ENCODE measurements at regions not wholly inside any gene's neighbourhood (a gene's known extent, or its start where the extent isn't known, plus 50 kb on each side); places are given as distances from the start of the nearest gene placed in this dataset.

DNA sequence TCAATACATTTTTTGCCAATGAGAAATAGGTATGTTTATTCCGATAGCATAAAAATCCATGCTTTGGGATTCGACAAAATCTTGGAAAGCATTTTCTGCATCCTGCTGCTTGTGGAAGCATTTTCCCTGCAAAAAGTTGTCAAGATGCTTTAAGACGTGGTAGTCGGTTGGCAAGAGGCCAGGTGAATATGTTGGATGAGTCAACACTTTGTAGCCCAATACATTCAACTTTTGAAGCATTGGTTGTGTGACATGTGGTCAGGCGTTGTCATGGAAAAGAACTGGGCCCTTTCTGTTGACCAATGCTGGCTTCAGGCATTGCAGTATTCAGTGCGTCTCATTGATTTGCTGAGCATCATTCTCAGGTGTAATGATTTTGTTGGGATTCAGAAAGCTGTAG, 764.5 kb downstream of the TRIB2 start:
- Histone ChIP-seq H3K79me2 (ENCODE audit: control insufficient read depth, insufficient read depth, low read length) (no peaks in the 10 kb centered on the region), H3K9me1 (ENCODE audit: control insufficient read depth, extremely low read depth, insufficient read depth, low read length) (no peaks in the 10 kb centered on the region), H3K27ac (ENCODE audit: control insufficient read depth, insufficient read depth, low read length) (no peak overlapping the region), H3K4me1 (ENCODE audit: control insufficient read depth, extremely low read depth, insufficient read depth, low read length) (no peaks in the 10 kb centered on the region), H3K36me3 (ENCODE audit: control insufficient read depth in 2 of 2, extremely low read depth in 1 of 2, insufficient read depth in 2 of 2, low read length in 2 of 2) (no peaks in the 10 kb centered on the region), H3K4me2 (ENCODE audit: control insufficient read depth, extremely low read depth, insufficient read depth, low read depth, low read length) (no peak overlapping the region), H3K4me3 (ENCODE audit: control insufficient read depth in 2 of 3, extremely low read depth in 1 of 3, insufficient read depth in 2 of 3, low read depth in 1 of 3, low read length in 3 of 3) (no peak overlapping the region), H3K9ac (ENCODE audit: control insufficient read depth, extremely low read depth, insufficient read depth, low read length) (no peak overlapping the region), H4K20me1 (ENCODE audit: control insufficient read depth, extremely low read depth, insufficient read depth, low read length) (no peaks in the 10 kb centered on the region), H3K9me3 (ENCODE audit: control insufficient read depth, low read depth, low read length) (no peaks in the 10 kb centered on the region), H3K27me3 (ENCODE audit: control insufficient read depth, extremely low read depth, insufficient read depth, low read length) (no peaks in the 10 kb centered on the region), H2AFZ (ENCODE audit: control insufficient read depth, low read length) (no peak overlapping the region)
- FAIRE-seq (peak; percentile 95), DNase-seq (ENCODE audit: low read depth, low spot score) (no peak)
- TF ChIP-seq EZH2 (IDR thresholded peaks at IDR 0.05; ENCODE audit: low read length) (no peak), CTCF (optimal IDR thresholded peaks at IDR 0.05 in 1 of 3, IDR thresholded peaks at IDR 0.05 in 1 of 3, conservative IDR thresholded peaks at IDR 0.05 in 1 of 3; ENCODE audit: extremely low read depth in 1 of 3, insufficient read depth in 2 of 3, low read length in 3 of 3) (no peak)
- dilution Hi-C loops (cut with MboI; ENCODE audit: extremely low pct_ligation_motif_present, low sequenced_read_pairs) = no loop called here

DNA sequence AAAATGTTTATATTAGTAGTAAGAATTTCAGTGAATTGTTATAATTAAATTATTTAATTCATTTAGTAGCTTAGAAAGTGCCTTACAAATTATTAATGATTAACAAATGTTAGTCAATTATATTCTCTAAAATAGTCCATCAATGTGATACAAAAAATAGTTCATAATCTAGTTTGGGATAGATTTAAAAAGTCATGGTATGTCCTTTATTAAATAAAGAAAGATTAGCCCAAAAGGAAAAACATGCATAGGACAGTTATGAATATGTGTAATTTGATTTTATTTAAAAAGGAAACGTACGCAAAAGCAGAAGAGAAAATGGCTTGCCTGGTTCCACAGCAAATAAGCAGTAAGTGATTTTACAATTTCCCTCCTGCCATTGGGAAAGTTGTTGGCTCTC, 768.5 kb downstream of the TRIB2 start:
- Histone ChIP-seq H3K4me1 (ENCODE audit: control insufficient read depth, extremely low read depth, insufficient read depth, low read length) (no peaks in the 10 kb centered on the region), H2AFZ (ENCODE audit: control insufficient read depth, low read length) (no peak overlapping the region), H3K36me3 (ENCODE audit: control insufficient read depth in 2 of 2, extremely low read depth in 1 of 2, insufficient read depth in 2 of 2, low read length in 2 of 2) (no peaks in the 10 kb centered on the region), H3K9me3 (ENCODE audit: control insufficient read depth, low read depth, low read length) (no peaks in the 10 kb centered on the region), H3K9me1 (ENCODE audit: control insufficient read depth, extremely low read depth, insufficient read depth, low read length) (no peaks in the 10 kb centered on the region), H3K4me3 (ENCODE audit: control insufficient read depth in 2 of 3, extremely low read depth in 1 of 3, insufficient read depth in 2 of 3, low read depth in 1 of 3, low read length in 3 of 3) (no peak overlapping the region), H3K27me3 (ENCODE audit: control insufficient read depth, extremely low read depth, insufficient read depth, low read length) (no peaks in the 10 kb centered on the region), H3K9ac (ENCODE audit: control insufficient read depth, extremely low read depth, insufficient read depth, low read length) (no peak overlapping the region), H3K79me2 (ENCODE audit: control insufficient read depth, insufficient read depth, low read length) (no peaks in the 10 kb centered on the region), H3K4me2 (ENCODE audit: control insufficient read depth, extremely low read depth, insufficient read depth, low read depth, low read length) (no peak overlapping the region), H3K27ac (ENCODE audit: control insufficient read depth, insufficient read depth, low read length) (no peak overlapping the region), H4K20me1 (ENCODE audit: control insufficient read depth, extremely low read depth, insufficient read depth, low read length) (no peaks in the 10 kb centered on the region)
- dilution Hi-C loops (cut with MboI; ENCODE audit: extremely low pct_ligation_motif_present, low sequenced_read_pairs) = no loop called here
- TF ChIP-seq EZH2 (IDR thresholded peaks at IDR 0.05; ENCODE audit: low read length) = no peak
- TF ChIP-seq CTCF (optimal IDR thresholded peaks at IDR 0.05 in 1 of 3, IDR thresholded peaks at IDR 0.05 in 1 of 3, conservative IDR thresholded peaks at IDR 0.05 in 1 of 3; ENCODE audit: extremely low read depth in 1 of 3, insufficient read depth in 2 of 3, low read length in 3 of 3) = no peak
- FAIRE-seq = no peak
- DNase-seq (ENCODE audit: low read depth, low spot score) = no peak
